ENCODE measurements at regions not wholly inside any gene's neighbourhood (a gene's known extent, or its start where the extent isn't known, plus 50 kb on each side); places are given as distances from the start of the nearest gene placed in this dataset.

GRCh38 chr4:107166873-107167450, 130.8 kb upstream of the DKK2 start:
- no peak for TF ChIP-seq EP300 (IDR thresholded peaks at IDR 0.05)
- TF ChIP-seq POLR2AphosphoS5 (IDR thresholded peaks at IDR 0.05), result no peak
- no peak for TF ChIP-seq POLR2A (IDR thresholded peaks at IDR 0.05)
- TF ChIP-seq, protein P1, sequence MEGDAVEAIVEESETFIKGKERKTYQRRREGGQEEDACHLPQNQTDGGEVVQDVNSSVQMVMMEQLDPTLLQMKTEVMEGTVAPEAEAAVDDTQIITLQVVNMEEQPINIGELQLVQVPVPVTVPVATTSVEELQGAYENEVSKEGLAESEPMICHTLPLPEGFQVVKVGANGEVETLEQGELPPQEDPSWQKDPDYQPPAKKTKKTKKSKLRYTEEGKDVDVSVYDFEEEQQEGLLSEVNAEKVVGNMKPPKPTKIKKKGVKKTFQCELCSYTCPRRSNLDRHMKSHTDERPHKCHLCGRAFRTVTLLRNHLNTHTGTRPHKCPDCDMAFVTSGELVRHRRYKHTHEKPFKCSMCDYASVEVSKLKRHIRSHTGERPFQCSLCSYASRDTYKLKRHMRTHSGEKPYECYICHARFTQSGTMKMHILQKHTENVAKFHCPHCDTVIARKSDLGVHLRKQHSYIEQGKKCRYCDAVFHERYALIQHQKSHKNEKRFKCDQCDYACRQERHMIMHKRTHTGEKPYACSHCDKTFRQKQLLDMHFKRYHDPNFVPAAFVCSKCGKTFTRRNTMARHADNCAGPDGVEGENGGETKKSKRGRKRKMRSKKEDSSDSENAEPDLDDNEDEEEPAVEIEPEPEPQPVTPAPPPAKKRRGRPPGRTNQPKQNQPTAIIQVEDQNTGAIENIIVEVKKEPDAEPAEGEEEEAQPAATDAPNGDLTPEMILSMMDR (IDR thresholded peaks at IDR 0.05), result no peak
- Histone ChIP-seq H3K4me3 (no peak overlapping the region), H3K27me3 (no peaks in the 10 kb centered on the region), H3K36me3 (no peaks in the 10 kb centered on the region), H3K4me1 (no peaks in the 10 kb centered on the region), H3K9me3 (peaks cover 0 to 16% (median 0%) of the 10 kb centered on the region in 3 donors), H3K27ac (no peak overlapping the region)
- WGBS, 2 donors (ENCODE audit: low coverage in 1 of 2), result 100% methylated on average over 1 of the region's 1 CpG
- no peak for ATAC-seq

DNA sequence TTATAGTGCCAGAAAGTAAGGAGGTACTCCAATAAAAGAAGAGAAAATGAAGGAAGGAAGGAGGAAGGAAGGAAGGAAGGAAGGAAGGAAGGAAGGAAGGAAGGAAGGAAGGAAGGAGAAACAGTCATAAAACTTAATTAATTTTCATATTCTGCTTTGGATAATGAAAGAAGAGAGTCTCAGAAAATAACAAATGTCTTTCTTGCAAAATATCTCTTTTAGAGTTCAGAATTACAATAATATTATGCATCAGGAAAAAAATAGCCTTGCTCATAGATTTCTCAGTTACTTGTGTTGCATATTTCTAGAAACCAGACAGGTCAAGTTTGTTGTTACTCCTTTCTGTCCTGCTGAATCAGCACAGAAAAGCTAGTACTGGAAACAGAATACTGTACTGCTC, 130.1 kb upstream of the DKK2 start:
- no peak for ATAC-seq
- H3K27ac ChIP-seq, result no peak overlapping the region

DNA sequence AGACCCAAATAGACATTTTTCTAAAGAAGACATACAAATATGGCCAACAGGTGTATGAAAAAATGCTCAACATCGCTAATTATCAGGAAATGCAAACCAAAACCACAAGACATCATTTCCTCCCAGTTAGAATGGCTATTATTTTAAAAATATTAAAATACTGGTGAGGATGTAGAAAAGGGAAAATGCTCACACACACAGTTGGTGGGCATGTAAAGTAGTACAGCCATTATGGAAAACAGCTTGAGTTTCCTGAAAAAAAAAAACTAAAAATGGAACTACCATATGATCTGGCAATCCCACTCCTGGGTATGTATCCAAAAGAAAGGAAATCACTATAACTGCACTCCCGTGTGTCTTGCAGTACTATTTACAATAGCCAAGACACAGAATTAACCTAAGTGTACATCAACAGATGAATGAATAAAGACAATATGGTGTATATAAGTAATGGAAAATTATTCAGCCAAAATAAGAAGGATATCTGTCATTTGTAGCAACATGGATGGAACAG, 128.9 kb upstream of the DKK2 start:
- TF ChIP-seq, protein P1 (IDR thresholded peaks at IDR 0.05), result no peak
- TF ChIP-seq POLR2AphosphoS5 (IDR thresholded peaks at IDR 0.05) (no peak), EP300 (IDR thresholded peaks at IDR 0.05) (no peak), POLR2A (IDR thresholded peaks at IDR 0.05) (no peak)
- ATAC-seq, result no peak
- Histone ChIP-seq H3K9me3 (peaks cover 0 to 16% (median 0%) of the 10 kb centered on the region in 3 donors), H3K27ac (no peak overlapping the region), H3K4me1 (no peaks in the 10 kb centered on the region), H3K36me3 (no peaks in the 10 kb centered on the region), H3K4me3 (no peak overlapping the region), H3K27me3 (no peaks in the 10 kb centered on the region)
- WGBS, 2 donors (ENCODE audit: low coverage in 1 of 2), result 73 to 91% methylated on average over 2 of the region's 2 CpGs

More for the DNA sequence above, 130.1 kb upstream of the DKK2 start:
- Histone ChIP-seq H3K36me3 (no peaks in the 10 kb centered on the region), H3K4me1 (no peaks in the 10 kb centered on the region), H3K9me3 (peaks cover 0 to 16% (median 0%) of the 10 kb centered on the region in 3 donors), H3K27me3 (no peaks in the 10 kb centered on the region), H3K4me3 (no peak overlapping the region)
- no peak for TF ChIP-seq EP300 (IDR thresholded peaks at IDR 0.05)

DNA sequence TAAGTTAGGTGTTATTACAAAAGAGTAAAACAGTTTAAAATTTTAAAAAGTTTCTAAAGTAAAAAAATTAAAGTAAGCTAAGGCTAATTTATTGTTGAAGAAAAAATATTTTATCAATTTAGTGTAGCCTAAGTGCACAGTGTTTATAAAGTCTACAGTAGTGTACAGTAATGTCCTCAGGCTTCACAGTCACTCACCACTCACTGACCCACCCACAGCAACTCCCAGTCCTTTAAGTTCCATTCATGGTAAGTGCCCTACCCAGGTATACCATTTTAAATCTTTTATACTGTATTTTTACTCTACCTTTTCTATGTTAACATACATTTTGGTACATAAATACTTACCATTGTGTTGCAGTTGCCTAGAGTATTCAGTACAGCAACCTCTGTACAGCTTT, 120.3 kb upstream of the DKK2 start:
- no peaks in the 10 kb centered on the region for H3K4me1 ChIP-seq
- TF ChIP-seq, protein P1 (IDR thresholded peaks at IDR 0.05), result no peak
- TF ChIP-seq POLR2A (IDR thresholded peaks at IDR 0.05) (no peak), EP300 (IDR thresholded peaks at IDR 0.05) (no peak), POLR2AphosphoS5 (IDR thresholded peaks at IDR 0.05) (no peak)
- H3K27ac ChIP-seq, result no peak overlapping the region
- no peak for ATAC-seq
- no peak overlapping the region for H3K4me3 ChIP-seq
- H3K36me3 ChIP-seq, result no peaks in the 10 kb centered on the region
- H3K27me3 ChIP-seq, result no peaks in the 10 kb centered on the region
- no peaks in the 10 kb centered on the region for H3K9me3 ChIP-seq

- H3K27me3 ChIP-seq, result no peaks in the 10 kb centered on the region
- no peak for TF ChIP-seq POLR2AphosphoS5 (IDR thresholded peaks at IDR 0.05)
- TF ChIP-seq, protein P1 (IDR thresholded peaks at IDR 0.05), result no peak
- no peaks in the 10 kb centered on the region for H3K9me3 ChIP-seq
- H3K27ac ChIP-seq, result no peak overlapping the region
- no peak overlapping the region for H3K4me3 ChIP-seq
- no peaks in the 10 kb centered on the region for H3K36me3 ChIP-seq
- H3K4me1 ChIP-seq, result no peaks in the 10 kb centered on the region
- 68 to 100% methylated on average over 1 to 2 of the region's 2 CpGs for WGBS, 2 donors (ENCODE audit: low coverage in 1 of 2)
- no peak for ATAC-seq
Observed at GRCh38 chr4:107155366-107155765, 119.3 kb upstream of the DKK2 start.
